IMR-90 (cell line): ENCODE measurements at regions not wholly inside any gene's neighbourhood (a gene's known extent, or its start where the extent isn't known, plus 50 kb on each side); places are given as distances from the start of the nearest gene placed in this dataset.

Source experiments
- ATAC-seq: fragments of 200-7000 bp; cut with Tn5 transposase; 2 replicates; pipeline ENCODE4 v1.9.1; 2020; ENCODE audit warnings: low read depth, mild to moderate bottlenecking, moderate library complexity
- BruUV-seq: library from RNA; stranded (reverse); fragments of 400-500 nt; replicated peaks from 2 replicates; lab custom pipeline; 2021; lab: Mats Ljungman, UMichigan
- CTCF ChIA-PET: fragments of 300-600 bp; formaldehyde crosslinking; extraction: SDS; loops from one replicate; lab custom pipeline; 2021; ENCODE audit warnings: antibody characterized with exemption; lab: Yijun Ruan, JAX
- POLR2A ChIA-PET: fragments of 300-600 bp; sonication (Branson Sonifier 250); formaldehyde crosslinking; loops from one replicate; lab custom pipeline; 2022; ENCODE audit warnings: antibody characterized with exemption; ENCODE audit not compliant: unreplicated experiment; lab: Charles Lee
- DNase-seq: peaks from one replicate; pipeline ENCODE4 v3.0.0; 2013
- H2AFZ ChIP-seq: replicated peaks from 2 replicates; pipeline ENCODE3; 2013; ENCODE audit warnings: low read length, mild to moderate bottlenecking; ENCODE audit not compliant: poor library complexity
- H2AK5ac ChIP-seq: 2 replicates; pipeline ENCODE4 v1.6.1; 2013; ENCODE audit warnings: low read depth, low read length, inconsistent platforms
- H2AK9ac ChIP-seq: replicated peaks from 2 replicates; pipeline ENCODE3; 2013; ENCODE audit warnings: mild to moderate bottlenecking, low read depth, low read length, moderate library complexity; ENCODE audit not compliant: poor library complexity
- H2BK120ac ChIP-seq: 2 replicates; pipeline ENCODE4 v1.6.1; 2013; ENCODE audit warnings: low read depth, low read length, inconsistent platforms
- H2BK15ac ChIP-seq: 3 replicates; pipeline ENCODE4 v1.6.1; 2013; ENCODE audit warnings: low read depth, low read length, inconsistent platforms
- H2BK20ac ChIP-seq: 2 replicates; pipeline ENCODE4 v1.6.1; 2013; ENCODE audit warnings: low read depth, mild to moderate bottlenecking, inconsistent platforms, low read length, moderate library complexity
- H2BK5ac ChIP-seq: 2 replicates; pipeline ENCODE4 v1.6.1; 2013; ENCODE audit warnings: mild to moderate bottlenecking, low read depth, low read length, inconsistent platforms; ENCODE audit not compliant: poor library complexity, severe bottlenecking
- H3K14ac ChIP-seq: replicated peaks from 2 replicates; pipeline ENCODE4 v1.6.1; 2013; ENCODE audit warnings: low read depth, low read length, inconsistent platforms
- H3K18ac ChIP-seq: 2 replicates; pipeline ENCODE4 v1.6.1; 2013; ENCODE audit warnings: low read depth, low read length, control low read depth
- H3K23ac ChIP-seq: 2 replicates; pipeline ENCODE4 v1.6.1; 2013; ENCODE audit warnings: low read depth, low read length, inconsistent platforms
- H3K27ac ChIP-seq: 2 replicates; pipeline ENCODE4 v1.5.1; 2013; ENCODE audit warnings: mild to moderate bottlenecking, control low read depth, low read length; ENCODE audit not compliant: insufficient read depth
- H3K27me3 ChIP-seq: 2 replicates; pipeline ENCODE4 v1.6.1; 2013; ENCODE audit warnings: low read length; ENCODE audit not compliant: control insufficient read depth, insufficient read depth
- H3K36me3 ChIP-seq: 2 replicates; pipeline ENCODE4 v1.6.1; 2013; ENCODE audit warnings: low read length, mixed read lengths; ENCODE audit not compliant: control insufficient read depth, insufficient read depth
- H3K4ac ChIP-seq: 2 replicates; pipeline ENCODE4 v1.6.1; 2013; ENCODE audit warnings: low read depth, low read length, inconsistent platforms
- H3K4me1 ChIP-seq: 2 replicates; pipeline ENCODE4 v1.6.1; 2013; ENCODE audit warnings: low read length, mixed read lengths; ENCODE audit not compliant: control insufficient read depth, insufficient read depth
- H3K4me2 ChIP-seq: 2 replicates; pipeline ENCODE4 v1.6.1; 2013; ENCODE audit warnings: low read depth, mild to moderate bottlenecking, control low read depth, low read length, moderate library complexity
- H3K4me3 ChIP-seq: 2 replicates; pipeline ENCODE4 v1.5.1; 2013; ENCODE audit warnings: low read depth, mild to moderate bottlenecking, control low read depth, low read length, moderate library complexity; ENCODE audit not compliant: insufficient read depth
- H3K56ac ChIP-seq: 2 replicates; pipeline ENCODE4 v1.6.1; 2013; ENCODE audit warnings: low read length, inconsistent platforms; ENCODE audit not compliant: insufficient read depth; ENCODE audit errors: extremely low read depth
- H3K79me1 ChIP-seq, 2 experiments: 2 replicates each; pipeline ENCODE4 v1.6.1; 2013; ENCODE audit warnings: low read length in 2 of 2, inconsistent platforms in 1 of 2, low read depth in 1 of 2
- H3K9ac ChIP-seq: 2 replicates; pipeline ENCODE4 v1.6.1; 2013; ENCODE audit warnings: low read depth, low read length, control low read depth
- H3K9me1 ChIP-seq: 2 replicates; pipeline ENCODE4 v1.6.1; 2013; ENCODE audit warnings: low read length, inconsistent platforms; ENCODE audit not compliant: insufficient read depth
- H3K9me3 ChIP-seq: 2 replicates; pipeline ENCODE4 v1.6.1; 2013; ENCODE audit warnings: low read length; ENCODE audit not compliant: control insufficient read depth, insufficient read depth
- H4K20me1 ChIP-seq: 2 replicates; pipeline ENCODE4 v1.6.1; 2013; ENCODE audit warnings: low read length, inconsistent platforms; ENCODE audit not compliant: insufficient read depth
- H4K5ac ChIP-seq: 2 replicates; pipeline ENCODE4 v1.6.1; 2013; ENCODE audit warnings: mild to moderate bottlenecking, low read depth, low read length, control low read depth
- H4K8ac ChIP-seq, 2 experiments: 2 replicates each; pipeline ENCODE4 v1.6.1; 2013; ENCODE audit warnings: low read depth in 2 of 2, low read length in 2 of 2, control low read depth in 1 of 2, inconsistent platforms in 1 of 2
- H4K91ac ChIP-seq: 2 replicates; pipeline ENCODE4 v1.6.1; 2013; ENCODE audit warnings: low read depth, low read length, inconsistent platforms; ENCODE audit not compliant: insufficient read depth
- BHLHE40 ChIP-seq: fragments of 150-350 bp; IDR thresholded peaks from 2 replicates; pipeline ENCODE4 v1.6.1; 2016; ENCODE audit warnings: mild to moderate bottlenecking, low read depth, low read length
- CEBPB ChIP-seq: IDR thresholded peaks from 2 replicates; pipeline ENCODE4 v1.6.1; 2012; ENCODE audit warnings: low read depth, low read length, improper control_type of control experiment
- CHD1 ChIP-seq: IDR thresholded peaks from 2 replicates; pipeline ENCODE4 v1.6.1; 2012; ENCODE audit warnings: low read depth, low read length, improper control_type of control experiment
- CTCF ChIP-seq: conservative IDR thresholded peaks from 2 replicates; pipeline ENCODE4 v1.5.1; 2012; ENCODE audit warnings: mild to moderate bottlenecking, low read depth, low read length, improper control_type of control experiment
- ELK1 ChIP-seq: fragments of 150-350 bp; IDR thresholded peaks from 2 replicates; pipeline ENCODE4 v1.6.1; 2016; ENCODE audit warnings: low read depth, mild to moderate bottlenecking, low read length, moderate library complexity, borderline replicate concordance
- FOS ChIP-seq: fragments of 150-350 bp; IDR thresholded peaks from 2 replicates; pipeline ENCODE4 v1.6.1; 2016; ENCODE audit warnings: low read depth, low read length
- MAFK ChIP-seq: IDR thresholded peaks from 2 replicates; pipeline ENCODE4 v1.6.1; 2012; ENCODE audit warnings: low read depth, low read length, improper control_type of control experiment
- MAZ ChIP-seq: IDR thresholded peaks from 2 replicates; pipeline ENCODE4 v1.6.1; 2012; ENCODE audit warnings: low read depth, mild to moderate bottlenecking, low read length, improper control_type of control experiment, moderate library complexity, borderline replicate concordance
- MXI1 ChIP-seq: IDR thresholded peaks from 2 replicates; pipeline ENCODE4 v1.6.1; 2012; ENCODE audit warnings: low read depth, mild to moderate bottlenecking, low read length, moderate library complexity, borderline replicate concordance
- NFE2L2 ChIP-seq: fragments of 150-350 bp; IDR thresholded peaks from 2 replicates; pipeline ENCODE4 v1.6.1; 2016; ENCODE audit warnings: low read depth, mild to moderate bottlenecking, low read length
- POLR2A ChIP-seq: IDR thresholded peaks from 2 replicates; pipeline ENCODE4 v1.6.1; 2012; ENCODE audit warnings: mild to moderate bottlenecking, low read depth, low read length
- RAD21 ChIP-seq: IDR thresholded peaks from 2 replicates; pipeline ENCODE4 v1.6.1; 2012; ENCODE audit warnings: low read length, improper control_type of control experiment
- RCOR1 ChIP-seq: IDR thresholded peaks from 2 replicates; pipeline ENCODE4 v1.6.1; 2012; ENCODE audit warnings: mild to moderate bottlenecking, low read length, improper control_type of control experiment; ENCODE audit not compliant: insufficient replicate concordance
- RFX5 ChIP-seq: IDR thresholded peaks from 2 replicates; pipeline ENCODE4 v1.8.0; 2012; ENCODE audit warnings: low read depth, mild to moderate bottlenecking, low read length, moderate library complexity
- SMC3 ChIP-seq: fragments of 150-350 bp; IDR thresholded peaks from 2 replicates; pipeline ENCODE4 v1.6.1; 2016; ENCODE audit warnings: low read depth, mild to moderate bottlenecking, antibody characterized with exemption, low read length, moderate library complexity
- USF2 ChIP-seq: fragments of 150-350 bp; IDR thresholded peaks from 2 replicates; pipeline ENCODE4 v1.6.1; 2017; ENCODE audit warnings: mild to moderate bottlenecking, antibody characterized with exemption, low read length, low read depth
- WGBS, 2 experiments: methylation state at CpG; one replicate each; pipeline versions ENCODE4 v1.1.5 to v1.1.7; 2013; ENCODE audit warnings: missing lambda C conversion rate in 2 of 2; ENCODE audit not compliant: insufficient read length in 1 of 2; ENCODE audit errors: extremely low coverage in 2 of 2; 5-methylcytosine and 5-hydroxymethylcytosine counted together
- dilution Hi-C: fragments of 300-500 bp; cut with HindIII; formaldehyde crosslinking; loops from one replicate; pipeline ENCODE4 v1.14.3; 2018; ENCODE audit warnings: low sequenced_read_pairs; ENCODE audit not compliant: unreplicated experiment
- in situ Hi-C: fragments of 300-500 bp; cut with MboI; formaldehyde crosslinking; loops from 3 replicates; pipeline ENCODE4 v1.14.3; 2019; ENCODE audit warnings: low sequenced_read_pairs, inconsistent platforms, mixed read lengths
- intact Hi-C: fragments of 100-400 bp; cut with micrococcal nuclease; formaldehyde crosslinking; loops from 2 replicates; pipeline ENCODE4 v1.10.0; 2022

GRCh38 chr2:84362541-84362940 is 96.5 kb downstream of the SUCLG1 start:
- Histone ChIP-seq H3K36me3 (no peaks in the 10 kb centered on the region), H3K4me1 (no peaks in the 10 kb centered on the region), H2BK20ac (no peak overlapping the region), H3K9me1 (no peaks in the 10 kb centered on the region), H4K8ac (no peak overlapping the region), H3K56ac (no peak overlapping the region), H2BK120ac (no peak overlapping the region), H2BK15ac (no peak overlapping the region), H2BK5ac (no peak overlapping the region), H3K14ac (no peak overlapping the region), H3K9me3 (no peaks in the 10 kb centered on the region), H3K4me2 (no peak overlapping the region), H3K4me3 (no peak overlapping the region), H3K79me1 (no peaks in the 10 kb centered on the region), H2AK9ac (no peak overlapping the region), H4K91ac (no peak overlapping the region), H3K9ac (no peak overlapping the region), H2AFZ (no peak overlapping the region), H2AK5ac (no peak overlapping the region), H4K20me1 (no peaks in the 10 kb centered on the region), H3K27ac (no peak overlapping the region), H3K4ac (no peak overlapping the region), H3K18ac (no peak overlapping the region), H3K23ac (no peak overlapping the region), H3K27me3 (no peaks in the 10 kb centered on the region), H4K5ac (no peak overlapping the region)
- ChIA-PET CTCF (no interaction called here), POLR2A (no interaction called here)
- dilution Hi-C loops = no loop called here
- DNase-seq (no peak), ATAC-seq (no peak)
- TF ChIP-seq MAZ (no peak), MAFK (no peak), CTCF (no peak), CEBPB (no peak), RAD21 (no peak), USF2 (no peak), SMC3 (no peak), ELK1 (no peak), MXI1 (no peak), POLR2A (no peak), RCOR1 (no peak), RFX5 (no peak), CHD1 (no peak), BHLHE40 (no peak), NFE2L2 (no peak), FOS (no peak)
- no CpG with 5 or more reads among the region's 1 CpG for WGBS, 2 experiments
- in situ Hi-C loops = no loop called here
- intact Hi-C loops = no loop called here
- no TSS peak for BruUV-seq
